AG04450 (cell line): ENCODE measurements at regions not wholly inside any gene's neighbourhood (a gene's known extent, or its start where the extent isn't known, plus 50 kb on each side); places are given as distances from the start of the nearest gene placed in this dataset.

Experiments
- CTCF ChIA-PET: fragments of 300-600, 350-600 bp; formaldehyde crosslinking; extraction: SDS; loops from one replicate; lab custom pipeline; 2022; ENCODE audit warnings: antibody characterized with exemption, inconsistent platforms; lab: Charles Lee
- POLR2A ChIA-PET: fragments of 350-600 bp; formaldehyde crosslinking; extraction: SDS; loops from one replicate; lab custom pipeline; 2021; ENCODE audit warnings: antibody characterized with exemption, inconsistent platforms; lab: Yijun Ruan, JAX
- DNase-seq: peaks from one replicate; pipeline ENCODE4 v3.0.0-alpha.2; 2011; ENCODE audit warnings: low read depth, low spot score
- H3K27ac ChIP-seq: one replicate; pipeline ENCODE4 v1.5.1; 2012; ENCODE audit warnings: low read depth, low read length, control low read depth
- H3K27me3 ChIP-seq: one replicate; pipeline ENCODE4 v1.6.0; 2012; ENCODE audit warnings: low read length; ENCODE audit not compliant: control insufficient read depth, insufficient read depth
- H3K4me3 ChIP-seq: 2 replicates; pipeline ENCODE4 v1.5.1; 2011; ENCODE audit warnings: mild to moderate bottlenecking, low read depth, low read length, control low read depth
- H3K9me3 ChIP-seq: 2 replicates; pipeline ENCODE4 v1.5.1; 2012; ENCODE audit warnings: low read length; ENCODE audit not compliant: control insufficient read depth, insufficient read depth
- TF ChIP-seq, protein P1 (sequence below): IDR thresholded peaks from 2 replicates; pipeline ENCODE4 v1.5.1; 2011; ENCODE audit warnings: low read depth, low read length, control low read depth, inconsistent platforms

DNA sequence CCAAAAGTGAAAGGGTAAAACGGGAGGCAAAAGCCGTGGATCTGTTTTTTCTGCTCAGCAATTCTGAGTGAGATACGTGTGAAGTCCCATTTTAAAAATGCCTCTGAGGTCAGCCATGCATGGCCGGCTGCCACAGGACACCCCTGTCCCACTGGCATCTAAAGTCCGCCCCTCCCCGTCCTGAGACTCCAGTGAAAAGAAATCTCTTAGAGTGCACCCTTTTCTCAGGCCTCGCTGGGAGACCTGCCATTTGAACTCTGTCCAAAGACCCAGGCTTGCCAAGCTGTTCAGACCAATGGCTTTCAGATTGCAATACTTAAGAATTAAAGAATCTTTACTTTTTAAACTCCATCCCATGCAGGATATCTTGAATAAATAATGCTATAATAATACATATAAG, 61.0 kb upstream of the SLC24A5 start:
- ChIA-PET CTCF (no interaction called here), POLR2A (no interaction called here)
- H3K9me3 ChIP-seq: no peaks in the 10 kb centered on the region
- DNase-seq: no peak
- H3K27me3 ChIP-seq: no peaks in the 10 kb centered on the region
- TF ChIP-seq, protein P1, sequence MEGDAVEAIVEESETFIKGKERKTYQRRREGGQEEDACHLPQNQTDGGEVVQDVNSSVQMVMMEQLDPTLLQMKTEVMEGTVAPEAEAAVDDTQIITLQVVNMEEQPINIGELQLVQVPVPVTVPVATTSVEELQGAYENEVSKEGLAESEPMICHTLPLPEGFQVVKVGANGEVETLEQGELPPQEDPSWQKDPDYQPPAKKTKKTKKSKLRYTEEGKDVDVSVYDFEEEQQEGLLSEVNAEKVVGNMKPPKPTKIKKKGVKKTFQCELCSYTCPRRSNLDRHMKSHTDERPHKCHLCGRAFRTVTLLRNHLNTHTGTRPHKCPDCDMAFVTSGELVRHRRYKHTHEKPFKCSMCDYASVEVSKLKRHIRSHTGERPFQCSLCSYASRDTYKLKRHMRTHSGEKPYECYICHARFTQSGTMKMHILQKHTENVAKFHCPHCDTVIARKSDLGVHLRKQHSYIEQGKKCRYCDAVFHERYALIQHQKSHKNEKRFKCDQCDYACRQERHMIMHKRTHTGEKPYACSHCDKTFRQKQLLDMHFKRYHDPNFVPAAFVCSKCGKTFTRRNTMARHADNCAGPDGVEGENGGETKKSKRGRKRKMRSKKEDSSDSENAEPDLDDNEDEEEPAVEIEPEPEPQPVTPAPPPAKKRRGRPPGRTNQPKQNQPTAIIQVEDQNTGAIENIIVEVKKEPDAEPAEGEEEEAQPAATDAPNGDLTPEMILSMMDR: no peak
- no peak overlapping the region for H3K4me3 ChIP-seq
- no peak overlapping the region for H3K27ac ChIP-seq

DNA sequence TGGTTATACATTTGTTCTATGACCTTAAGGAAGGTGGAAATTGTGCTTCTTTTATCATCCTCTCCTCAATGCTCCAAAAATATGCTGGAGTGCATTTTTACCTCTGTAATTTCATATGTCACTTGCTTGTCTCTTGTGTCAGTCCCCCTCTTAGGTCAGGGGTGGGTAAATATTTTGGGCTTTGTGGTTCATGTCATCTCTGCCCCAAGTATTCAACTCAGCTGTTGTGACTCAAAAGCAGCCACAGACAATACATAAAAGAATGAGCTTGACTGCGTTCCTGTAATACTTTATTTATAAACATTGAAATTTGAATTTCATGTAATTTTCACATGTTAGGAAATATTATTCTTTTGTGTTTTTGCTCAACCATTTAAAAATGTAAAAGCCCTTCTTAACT, 60.4 kb upstream of the SLC24A5 start:
- Histone ChIP-seq H3K27ac (no peak overlapping the region), H3K9me3 (no peaks in the 10 kb centered on the region), H3K4me3 (no peak overlapping the region), H3K27me3 (no peaks in the 10 kb centered on the region)
- POLR2A ChIA-PET: interaction anchor here (0.7 kb wide), 1 partner anchor 48 kb away, joined by 3 read pairs; no protein-coding TSS in a partner anchor
- TF ChIP-seq, protein P1: no peak
- DNase-seq: no peak
- CTCF ChIA-PET: interaction anchor here (1.5 kb wide), 1 partner anchor 24 kb away, joined by 3 read pairs; no protein-coding TSS in a partner anchor

DNA sequence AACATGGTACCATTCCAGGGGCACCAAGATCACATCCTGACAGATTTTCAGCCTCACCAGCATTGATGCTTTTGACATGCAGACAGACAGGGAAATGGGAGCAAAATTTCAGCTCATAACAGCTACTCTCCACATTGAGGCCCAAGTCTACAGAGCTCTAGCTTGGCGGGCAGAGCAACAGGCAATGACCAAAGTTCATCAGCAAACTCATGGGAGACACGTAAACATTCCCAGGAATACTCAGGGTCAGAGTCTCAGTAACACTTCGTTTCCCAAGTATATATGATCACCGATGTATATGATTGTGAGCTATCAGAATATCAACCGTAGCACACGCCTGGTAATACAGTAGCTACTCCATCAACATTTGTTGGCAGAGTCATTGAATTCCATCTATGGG, 59.2 kb upstream of the SLC24A5 start:
- ChIA-PET POLR2A (no interaction called here), CTCF (interaction anchor here (1.0 to 2.3 kb wide), 5 partner anchors 23 to 866 kb away, joined by 3 to 9 read pairs (median 3); no protein-coding TSS in a partner anchor)
- TF ChIP-seq, protein P1: no peak
- no peak overlapping the region for H3K4me3 ChIP-seq
- no peaks in the 10 kb centered on the region for H3K27me3 ChIP-seq
- H3K9me3 ChIP-seq: no peaks in the 10 kb centered on the region
- DNase-seq: no peak
- no peak overlapping the region for H3K27ac ChIP-seq

DNA sequence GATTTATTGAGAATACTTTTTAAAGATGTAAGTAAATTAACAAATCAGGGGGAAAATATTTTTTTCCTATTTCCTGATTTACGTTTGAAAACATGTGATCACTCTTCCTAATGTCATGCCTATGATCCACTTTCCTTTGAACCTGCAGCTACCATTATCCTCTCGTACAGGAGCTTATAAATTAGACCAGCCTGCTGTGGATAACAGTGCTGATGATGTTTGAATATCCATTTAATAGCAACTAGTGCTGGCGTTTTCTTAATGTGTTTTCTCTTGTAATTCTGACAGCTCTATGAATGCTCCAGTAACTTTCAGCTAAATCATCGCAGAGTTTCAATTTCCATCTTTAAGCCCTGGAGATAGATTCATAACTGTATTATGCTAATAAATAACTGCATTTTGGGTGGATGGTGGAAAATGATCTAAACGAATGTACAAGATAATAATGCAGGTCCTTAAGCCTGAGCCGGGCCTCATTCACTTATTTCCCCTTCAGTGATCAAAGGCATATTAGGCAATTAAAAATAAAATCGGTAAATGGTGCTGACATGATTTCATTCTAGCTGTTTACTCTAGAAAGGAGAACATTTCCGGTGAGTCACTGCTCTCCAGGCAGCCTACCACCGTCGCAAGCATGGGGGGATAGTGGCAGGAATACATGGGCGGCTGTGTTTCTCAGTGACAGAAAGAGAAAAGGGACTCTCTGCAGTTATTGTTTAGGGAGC, 58.5 kb upstream of the SLC24A5 start:
- Histone ChIP-seq H3K27me3 (no peaks in the 10 kb centered on the region), H3K4me3 (no peak overlapping the region), H3K9me3 (no peaks in the 10 kb centered on the region), H3K27ac (no peak overlapping the region)
- CTCF ChIA-PET: interaction anchor here (1.3 to 2.3 kb wide), 3 partner anchors 23 to 867 kb away, joined by 3 to 9 read pairs (median 4); no protein-coding TSS in a partner anchor
- no peak for DNase-seq
- POLR2A ChIA-PET: no interaction called here
- TF ChIP-seq, protein P1: no peak

DNA sequence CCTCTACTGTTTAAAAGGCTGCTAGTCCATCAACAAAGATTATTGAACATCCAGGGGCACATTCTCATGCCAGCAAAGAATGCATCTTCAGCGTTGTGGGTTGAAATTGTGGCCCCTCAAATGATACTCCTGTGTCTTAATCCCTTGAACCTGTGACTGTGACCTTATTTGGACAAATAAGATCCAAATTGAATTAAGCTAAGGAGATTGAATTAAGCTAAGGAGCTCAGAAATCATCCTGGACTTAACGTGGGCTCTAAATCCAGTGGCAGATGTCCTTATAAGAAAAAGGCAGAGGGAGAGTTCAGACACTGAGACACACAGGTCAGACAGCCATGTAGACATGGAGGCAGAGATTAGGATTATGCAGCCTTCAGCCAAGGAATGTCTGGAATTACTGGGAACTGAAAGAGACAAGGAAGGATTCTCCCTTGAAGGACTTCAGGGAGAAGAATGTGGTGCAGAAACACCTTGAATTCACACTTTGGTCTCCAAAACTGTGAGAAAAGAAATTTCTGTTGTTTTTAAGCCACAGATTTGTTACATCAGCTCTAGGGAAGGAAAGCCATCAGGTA, 57.3 kb upstream of the SLC24A5 start:
- CTCF ChIA-PET: interaction anchor here (2.3 kb wide), 1 partner anchor 22 kb away, joined by 9 read pairs; no protein-coding TSS in a partner anchor
- no peak overlapping the region for H3K27ac ChIP-seq
- H3K27me3 ChIP-seq: peaks cover 4% of the 10 kb centered on the region
- H3K4me3 ChIP-seq: no peak overlapping the region
- no peaks in the 10 kb centered on the region for H3K9me3 ChIP-seq
- POLR2A ChIA-PET: no interaction called here
- DNase-seq: no peak
- TF ChIP-seq, protein P1: no peak
